ENCODE measurements at regions not wholly inside any gene's neighbourhood (a gene's known extent, or its start where the extent isn't known, plus 50 kb on each side); places are given as distances from the start of the nearest gene placed in this dataset.

- no peak overlapping the region for H3K27ac Mint-ChIP-seq (ENCODE audit: unreplicated experiment)
Observed at GRCh38 chr3:177374323-177374722, 177.0 kb upstream of the TBL1XR1 start.

GRCh38 chr3:177375316-177375715 lies 178.0 kb upstream of the TBL1XR1 start:
- BruUV-seq (replicated peaks), result no TSS peak
- no peak for TF ChIP-seq CTCF (IDR thresholded peaks at IDR 0.05; ENCODE audit: unreplicated experiment)
- CTCF ChIA-PET, result interaction anchor here (0.7 to 0.8 kb wide), 2 partner anchors 360 to 991 kb away, joined by 3 read pairs; no protein-coding TSS in a partner anchor
- intact Hi-C loops (cut with micrococcal nuclease; ENCODE audit: unreplicated experiment), result no loop called here
- H3K4me3 Mint-ChIP-seq (ENCODE audit: low read depth, unreplicated experiment), result no peak overlapping the region
- peaks cover 13% of the 10 kb centered on the region for H3K4me1 Mint-ChIP-seq (ENCODE audit: low read depth, unreplicated experiment)
- DNase-seq, result no peak
- H3K9me3 Mint-ChIP-seq (ENCODE audit: low read depth, unreplicated experiment), result no peaks in the 10 kb centered on the region
- no peaks in the 10 kb centered on the region for H3K36me3 Mint-ChIP-seq (ENCODE audit: insufficient read depth, unreplicated experiment)
- H3K27ac Mint-ChIP-seq (ENCODE audit: unreplicated experiment), result no peak overlapping the region
- H3K27me3 Mint-ChIP-seq (ENCODE audit: unreplicated experiment), result no peaks in the 10 kb centered on the region

More at GRCh38 chr3:177374323-177374722, 177.0 kb upstream of the TBL1XR1 start:
- Mint-ChIP-seq H3K4me1 (ENCODE audit: low read depth, unreplicated experiment) (peaks cover 13% of the 10 kb centered on the region), H3K9me3 (ENCODE audit: low read depth, unreplicated experiment) (no peaks in the 10 kb centered on the region), H3K4me3 (ENCODE audit: low read depth, unreplicated experiment) (no peak overlapping the region), H3K27me3 (ENCODE audit: unreplicated experiment) (no peaks in the 10 kb centered on the region), H3K36me3 (ENCODE audit: insufficient read depth, unreplicated experiment) (no peaks in the 10 kb centered on the region)
- intact Hi-C loops (cut with micrococcal nuclease; ENCODE audit: unreplicated experiment), result no loop called here
- no TSS peak for BruUV-seq (replicated peaks)
- no peak for TF ChIP-seq CTCF (IDR thresholded peaks at IDR 0.05; ENCODE audit: unreplicated experiment)
- CTCF ChIA-PET, result no interaction called here
- no peak for DNase-seq

GRCh38 chr3:177377166-177377565 lies 179.9 kb upstream of the TBL1XR1 start:
- no peaks in the 10 kb centered on the region for H3K36me3 Mint-ChIP-seq (ENCODE audit: insufficient read depth, unreplicated experiment)
- intact Hi-C loops (cut with micrococcal nuclease; ENCODE audit: unreplicated experiment), result no loop called here
- H3K4me3 Mint-ChIP-seq (ENCODE audit: low read depth, unreplicated experiment), result no peak overlapping the region
- peak; percentile 45 for DNase-seq
- H3K27me3 Mint-ChIP-seq (ENCODE audit: unreplicated experiment), result no peaks in the 10 kb centered on the region
- CTCF ChIA-PET, result interaction anchor here (1.5 kb wide), 1 partner anchor 326 kb away, joined by 4 read pairs; no protein-coding TSS in a partner anchor
- no peak overlapping the region for H3K27ac Mint-ChIP-seq (ENCODE audit: unreplicated experiment)
- no peak for TF ChIP-seq CTCF (IDR thresholded peaks at IDR 0.05; ENCODE audit: unreplicated experiment)
- peaks cover 13% of the 10 kb centered on the region for H3K4me1 Mint-ChIP-seq (ENCODE audit: low read depth, unreplicated experiment)
- BruUV-seq (replicated peaks), result no TSS peak
- peaks cover under 1% of the 10 kb centered on the region for H3K9me3 Mint-ChIP-seq (ENCODE audit: low read depth, unreplicated experiment)

GRCh38 chr3:177378168-177378567 lies 180.9 kb upstream of the TBL1XR1 start:
- H3K9me3 Mint-ChIP-seq (ENCODE audit: low read depth, unreplicated experiment), result peaks cover 3% of the 10 kb centered on the region
- peaks cover 13% of the 10 kb centered on the region for H3K4me1 Mint-ChIP-seq (ENCODE audit: low read depth, unreplicated experiment)
- no peak overlapping the region for H3K4me3 Mint-ChIP-seq (ENCODE audit: low read depth, unreplicated experiment)
- no peak overlapping the region for H3K27ac Mint-ChIP-seq (ENCODE audit: unreplicated experiment)
- intact Hi-C loops (cut with micrococcal nuclease; ENCODE audit: unreplicated experiment), result no loop called here
- BruUV-seq (replicated peaks), result no TSS peak
- DNase-seq, result no peak
- CTCF ChIA-PET, result no interaction called here
- H3K27me3 Mint-ChIP-seq (ENCODE audit: unreplicated experiment), result no peaks in the 10 kb centered on the region
- TF ChIP-seq CTCF (IDR thresholded peaks at IDR 0.05; ENCODE audit: unreplicated experiment), result no peak
- H3K36me3 Mint-ChIP-seq (ENCODE audit: insufficient read depth, unreplicated experiment), result no peaks in the 10 kb centered on the region

Measured in Calu3 (cell line).